HG02798 (cell line): ENCODE measurements at regions not wholly inside any gene's neighbourhood (a gene's known extent, or its start where the extent isn't known, plus 50 kb on each side); places are given as distances from the start of the nearest gene placed in this dataset.

Experiments
- ATAC-seq: cut with Tn5 transposase; IDR thresholded peaks from one replicate; pipeline ENCODE4 v1.9.1; 2021; ENCODE audit warnings: mild to moderate bottlenecking; ENCODE audit not compliant: unreplicated experiment, poor library complexity

DNA sequence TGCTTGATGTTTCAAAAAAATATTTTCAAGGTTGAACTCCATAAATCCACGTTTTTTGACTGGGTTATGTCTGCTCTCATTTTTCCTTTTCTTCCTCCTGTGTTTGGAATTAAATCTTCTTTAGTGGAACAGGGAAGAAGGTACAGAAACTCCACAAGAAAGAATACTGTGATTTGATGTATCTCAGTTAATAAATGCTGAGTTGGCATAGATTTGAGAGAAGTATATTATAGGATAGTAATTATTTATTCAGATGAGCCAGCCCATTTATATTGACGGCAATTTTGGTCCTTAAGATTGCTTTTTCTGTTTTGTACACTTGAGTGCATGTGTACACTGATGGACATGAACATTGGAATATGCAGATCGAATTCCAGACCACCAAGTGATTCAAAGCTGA, 481.4 kb downstream of the PSAT1 start:
- no peak for ATAC-seq

DNA sequence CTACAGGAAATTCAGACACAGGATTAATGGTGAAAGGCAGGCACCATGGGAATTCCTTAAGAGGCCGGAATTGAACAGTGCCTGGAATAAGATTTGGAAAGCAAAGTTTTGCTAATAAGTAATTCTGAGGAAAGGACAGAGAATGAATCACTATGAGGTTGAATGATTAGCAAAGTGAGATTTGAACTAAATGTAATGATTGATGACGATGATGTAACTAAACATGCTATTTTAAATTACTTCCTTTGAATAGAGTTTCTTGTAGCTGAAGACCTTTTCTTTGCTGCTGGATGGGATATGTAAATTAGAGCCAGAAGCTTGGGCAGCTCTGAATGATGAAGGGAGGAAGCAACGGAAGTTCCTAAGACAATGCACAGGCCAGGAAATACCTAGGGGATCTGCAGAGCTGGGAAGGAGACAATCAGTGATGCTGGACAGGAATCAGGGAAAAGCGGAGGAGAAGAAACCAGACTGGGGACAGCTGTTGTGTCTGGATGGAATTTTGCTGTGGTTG, 482.0 kb downstream of the PSAT1 start:
- no peak for ATAC-seq

DNA sequence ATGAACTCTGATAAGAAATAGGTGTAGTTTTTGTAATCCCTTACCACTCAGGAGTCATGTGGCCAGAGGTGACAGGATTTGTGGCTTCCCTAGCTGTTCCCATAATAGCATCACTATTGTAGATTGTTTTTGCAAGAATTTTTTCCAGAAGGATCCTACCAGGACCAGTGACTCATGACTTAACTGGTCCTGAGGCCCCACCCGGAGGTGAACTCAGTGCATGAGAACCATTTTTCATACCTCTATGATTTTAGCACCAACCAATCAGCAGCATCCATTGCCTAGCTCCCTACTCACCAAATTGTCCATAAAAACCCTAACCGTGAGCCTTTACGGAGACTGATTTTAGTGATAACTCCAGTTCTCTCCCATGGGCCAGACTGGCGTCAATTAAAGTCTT, 484.8 kb downstream of the PSAT1 start:
- no peak for ATAC-seq

- ATAC-seq = no peak
Measured at GRCh38 chr9:78782234-78782633, 485.3 kb downstream of the PSAT1 start.

GRCh38 chr9:78782858-78783257, 485.9 kb downstream of the PSAT1 start:
- no peak for ATAC-seq

- no peak for ATAC-seq
Measured at GRCh38 chr9:78783743-78784142, 486.8 kb downstream of the PSAT1 start.

GRCh38 chr9:78786794-78787193, 489.9 kb downstream of the PSAT1 start:
- no peak for ATAC-seq

DNA sequence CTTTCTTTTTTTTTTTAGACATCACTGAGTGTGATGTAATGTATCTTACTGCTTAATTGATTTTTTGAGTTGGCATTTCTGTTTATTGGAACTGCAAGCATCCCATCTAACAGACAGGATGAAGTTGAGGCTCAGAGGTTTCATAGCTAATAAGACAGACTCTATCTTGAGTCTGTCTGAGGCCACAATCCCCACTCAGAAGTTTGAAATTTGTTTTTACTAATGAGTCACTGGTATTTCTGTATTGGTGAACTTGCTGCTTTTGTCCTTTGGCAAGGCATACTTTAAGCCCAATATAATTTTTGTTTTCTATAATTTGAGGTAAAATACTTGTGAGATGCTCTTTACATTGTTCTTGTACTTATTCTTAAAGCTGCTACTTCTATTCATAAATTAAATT, 491.2 kb downstream of the PSAT1 start:
- no peak for ATAC-seq

- no peak for ATAC-seq
Measured at GRCh38 chr9:78791779-78792178, 494.9 kb downstream of the PSAT1 start.

GRCh38 chr9:78792745-78793144, 495.8 kb downstream of the PSAT1 start:
- ATAC-seq = no peak

GRCh38 chr9:78805771-78806170, 508.8 kb downstream of the PSAT1 start:
- ATAC-seq = no peak

GRCh38 chr9:78806492-78807160, 509.7 kb downstream of the PSAT1 start:
- no peak for ATAC-seq

DNA sequence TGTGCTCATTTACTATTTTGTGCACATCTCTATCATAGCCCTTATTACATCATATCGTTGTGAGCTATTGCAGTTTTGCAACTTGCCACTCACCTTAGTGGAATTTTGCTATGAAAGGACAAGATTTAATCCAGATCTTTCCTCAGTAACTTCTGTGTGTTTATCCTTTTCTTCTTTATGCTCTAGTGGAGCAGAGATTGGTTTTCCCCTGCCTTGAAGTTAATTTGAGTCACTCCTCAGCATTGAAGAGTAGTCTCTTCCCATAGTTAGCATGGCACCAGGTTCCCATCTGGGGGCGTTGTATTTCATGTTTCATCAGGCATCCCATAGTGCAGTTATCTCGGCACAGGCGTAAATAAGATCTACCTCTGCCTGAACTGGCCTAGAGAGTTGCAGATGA, 510.4 kb downstream of the PSAT1 start:
- ATAC-seq = no peak

GRCh38 chr9:78808048-78808447, 511.1 kb downstream of the PSAT1 start:
- no peak for ATAC-seq

DNA sequence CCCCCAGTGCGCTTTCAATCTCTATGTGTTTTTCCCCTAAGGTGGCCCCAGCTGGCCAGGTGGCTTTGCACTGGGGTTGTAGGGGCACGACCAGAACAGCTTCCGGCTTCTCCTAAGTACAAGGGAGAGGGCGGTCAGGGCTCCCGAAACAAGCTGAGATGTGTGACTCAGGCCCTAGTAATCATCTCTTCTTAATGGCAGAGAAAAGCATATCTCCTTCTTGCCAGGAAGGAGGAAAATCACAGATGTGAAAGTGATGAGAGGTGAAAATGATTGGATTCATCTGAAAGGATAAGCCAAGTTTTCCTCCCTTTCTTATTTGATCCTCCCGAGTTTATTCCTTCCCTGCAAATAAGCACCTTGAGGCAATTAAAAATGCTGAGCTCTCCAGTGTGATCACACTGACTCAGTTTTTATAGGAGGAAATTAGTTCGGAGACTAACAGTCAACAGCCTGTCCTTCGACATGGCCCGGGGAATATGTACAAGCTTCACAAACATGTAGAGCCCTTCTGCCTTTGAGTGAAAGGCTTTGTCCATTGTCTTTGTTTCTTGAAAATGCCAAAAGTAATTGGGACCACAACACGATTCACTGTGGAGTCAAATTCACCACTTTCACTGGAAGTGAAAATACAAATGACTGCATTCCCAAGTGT, 514.8 kb downstream of the PSAT1 start:
- no peak for ATAC-seq

DNA sequence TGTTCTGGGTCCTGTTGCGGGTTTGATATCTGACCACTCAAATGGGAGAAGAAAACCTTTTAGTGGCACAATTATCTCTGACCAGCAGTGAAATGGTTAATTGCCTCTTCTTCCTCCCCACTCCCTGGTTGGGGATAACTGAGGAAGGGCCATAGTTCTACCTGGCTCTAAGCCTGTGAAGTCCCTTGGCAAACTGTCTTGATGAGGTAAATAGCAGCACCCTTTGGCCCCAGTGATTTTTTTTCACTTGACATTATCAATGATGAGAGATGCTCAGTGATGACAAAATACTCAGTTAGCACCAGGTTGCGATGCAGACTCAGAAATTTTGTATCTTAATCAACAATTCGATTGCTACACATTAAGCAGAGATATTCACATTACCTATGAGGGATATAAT, 515.7 kb downstream of the PSAT1 start:
- no peak for ATAC-seq

GRCh38 chr9:78813602-78814180, 516.8 kb downstream of the PSAT1 start:
- no peak for ATAC-seq

DNA sequence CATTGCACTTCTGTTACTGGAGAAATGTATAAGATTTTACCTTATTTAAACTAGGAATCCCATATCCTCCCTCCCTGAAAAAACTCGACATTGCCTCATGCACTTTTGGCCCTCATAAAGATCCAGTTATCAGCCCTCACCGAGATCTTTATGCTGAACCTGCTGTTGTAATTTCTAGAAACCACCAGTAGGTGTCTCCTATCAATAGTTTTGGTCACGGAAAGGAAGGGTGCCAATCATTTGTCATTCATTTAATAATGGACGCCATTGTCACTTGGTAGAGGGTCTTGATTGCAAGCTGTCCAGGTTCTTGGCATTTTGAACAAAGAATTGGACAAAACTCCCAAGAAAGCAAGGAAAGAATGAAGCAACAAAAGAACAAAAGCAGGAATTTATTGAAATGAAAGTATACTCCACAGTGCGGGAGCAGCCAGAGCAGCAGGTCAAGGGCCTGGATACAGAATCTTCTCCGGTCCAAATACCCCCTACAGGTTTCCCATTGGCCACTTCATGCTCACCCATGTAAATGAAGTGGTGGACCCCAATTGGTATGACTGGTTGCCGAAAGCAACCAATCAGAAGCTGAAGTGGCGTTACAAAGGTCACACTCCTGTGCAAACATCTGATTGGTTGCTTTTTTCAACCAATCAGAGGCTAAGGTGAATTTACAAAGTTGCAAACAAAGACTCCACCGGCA, 524.3 kb downstream of the PSAT1 start:
- ATAC-seq = peak; percentile 87

- no peak for ATAC-seq
Measured at GRCh38 chr9:78826527-78826926, 529.6 kb downstream of the PSAT1 start.

- no peak for ATAC-seq
Measured at GRCh38 chr9:78828521-78828920, 531.6 kb downstream of the PSAT1 start.

- ATAC-seq = no peak
Measured at GRCh38 chr9:78830301-78830700, 533.4 kb downstream of the PSAT1 start.
